ENCODE measurements at regions not wholly inside any gene's neighbourhood (a gene's known extent, or its start where the extent isn't known, plus 50 kb on each side); places are given as distances from the start of the nearest gene placed in this dataset.
"Not testable (repeated sequence)": the region's sequence is repeated elsewhere in the genome, so short reads cannot be mapped to it uniquely, and the experiment has no call there.

DNA sequence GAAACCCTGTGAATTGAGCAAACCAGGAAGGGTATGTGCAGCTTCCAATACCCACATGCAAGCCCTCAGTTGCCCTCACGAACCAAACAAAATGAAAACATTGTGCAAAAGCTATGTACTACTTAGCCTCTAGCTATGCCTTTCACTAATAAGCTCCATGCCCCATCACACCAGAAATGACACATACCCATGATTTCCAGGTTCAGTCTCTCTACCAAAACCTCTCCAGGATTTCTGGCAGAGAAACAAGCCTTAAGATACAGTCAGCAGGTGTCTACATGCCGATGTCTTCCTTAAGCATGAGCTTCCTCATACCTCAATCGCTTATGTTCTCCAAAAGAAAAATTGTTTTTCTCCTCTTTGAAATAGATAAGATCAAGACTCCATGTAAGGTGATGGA is 527.8 kb upstream of the AUTS2 start:
- DNase-seq, result no peak

- DNase-seq, result no peak
These were observed 521.7 kb upstream of the AUTS2 start for GRCh38 chr7:69076566-69076965.

GRCh38 chr7:69078997-69079769 is 519.1 kb upstream of the AUTS2 start:
- DNase-seq, result no peak

GRCh38 chr7:69087281-69087680 is 511.0 kb upstream of the AUTS2 start:
- DNase-seq, result not testable (repeated sequence)

DNA sequence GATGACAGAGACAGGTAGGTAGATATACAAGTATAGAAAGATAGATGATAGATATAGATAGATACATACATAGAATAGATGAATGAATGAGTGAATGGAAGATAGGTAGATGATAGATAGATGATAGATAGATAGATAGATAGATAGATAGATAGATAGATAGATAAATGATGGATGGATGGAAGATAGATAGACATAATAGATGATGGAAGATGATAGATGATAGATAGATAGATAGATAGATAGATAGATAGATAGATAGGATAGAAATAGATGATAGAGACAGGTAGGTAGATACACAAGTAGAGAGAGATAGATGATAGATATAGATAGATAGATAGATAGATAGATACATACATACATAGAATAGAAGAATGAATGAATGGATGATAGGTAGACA is 510.1 kb upstream of the AUTS2 start:
- no peak for DNase-seq

DNA sequence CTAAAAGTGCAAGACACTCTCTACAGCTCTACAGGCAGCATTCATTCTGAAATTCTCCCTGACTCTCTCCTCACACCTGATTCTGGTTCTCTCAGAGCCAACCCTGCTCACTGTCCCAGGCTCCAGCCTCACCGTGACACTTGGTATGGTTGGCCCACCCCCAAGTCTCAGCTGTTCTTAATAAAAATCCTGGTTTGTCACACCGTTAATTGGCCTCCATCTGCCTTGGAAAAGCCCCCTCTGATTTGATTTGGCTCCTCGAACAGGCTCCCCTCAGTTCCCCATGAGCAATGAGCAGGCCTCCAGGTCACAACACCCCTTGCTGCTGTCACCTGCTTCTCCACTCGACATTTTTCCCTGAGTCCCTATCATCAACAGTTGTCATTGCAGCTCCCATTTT is 507.3 kb upstream of the AUTS2 start:
- no peak for DNase-seq

DNA sequence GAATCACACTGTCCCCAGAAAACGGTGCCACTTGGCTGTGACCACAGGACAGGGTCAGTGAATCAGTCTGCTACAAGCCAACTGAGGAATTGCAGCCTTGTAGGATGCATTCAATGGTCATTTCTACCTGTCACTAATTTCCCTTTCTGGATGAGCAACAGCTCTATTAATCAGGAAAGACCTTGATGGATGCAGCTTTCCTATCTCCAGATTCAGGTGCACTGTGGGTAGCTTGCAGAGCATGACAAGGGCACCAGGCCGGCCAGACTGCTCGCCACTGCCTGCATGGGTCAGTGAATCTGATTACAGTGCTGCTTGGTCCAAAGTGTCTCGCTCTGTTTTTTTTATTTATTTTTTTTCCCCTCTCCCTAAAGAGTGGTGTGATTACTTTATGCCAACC is 506.8 kb upstream of the AUTS2 start:
- no peak for DNase-seq

- DNase-seq, result no peak
These were observed 503.1 kb upstream of the AUTS2 start for GRCh38 chr7:69095127-69095526.

GRCh38 chr7:69095649-69096048 is 502.6 kb upstream of the AUTS2 start:
- no peak for DNase-seq

- no peak for DNase-seq
These were observed 494.3 kb upstream of the AUTS2 start for GRCh38 chr7:69104023-69104422.

GRCh38 chr7:69105092-69105491 is 493.2 kb upstream of the AUTS2 start:
- DNase-seq, result no peak

DNA sequence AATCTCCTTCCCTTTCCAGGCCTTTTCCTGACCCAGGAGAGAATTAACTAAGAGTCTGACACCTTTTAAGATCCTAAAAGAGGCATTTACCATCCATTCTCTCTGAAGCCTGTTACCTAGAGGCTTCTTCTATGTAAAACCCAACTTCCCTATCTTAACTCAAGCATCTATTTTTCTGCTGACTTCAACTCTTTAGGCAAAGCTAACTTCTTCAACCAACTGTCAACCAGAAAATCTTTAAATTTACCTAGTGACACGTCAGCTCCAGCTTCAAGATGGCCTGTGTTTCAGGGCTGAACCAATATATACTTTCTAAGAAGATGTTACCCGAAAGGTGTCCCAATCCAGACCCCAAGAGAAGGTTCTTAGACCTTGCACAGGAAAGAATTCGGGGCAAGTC is 492.3 kb upstream of the AUTS2 start:
- no peak for DNase-seq

- DNase-seq, result not testable (repeated sequence)
These were observed 491.8 kb upstream of the AUTS2 start for GRCh38 chr7:69106449-69106848.

- not testable (repeated sequence) for DNase-seq
These were observed 491.3 kb upstream of the AUTS2 start for GRCh38 chr7:69106946-69107345.

DNA sequence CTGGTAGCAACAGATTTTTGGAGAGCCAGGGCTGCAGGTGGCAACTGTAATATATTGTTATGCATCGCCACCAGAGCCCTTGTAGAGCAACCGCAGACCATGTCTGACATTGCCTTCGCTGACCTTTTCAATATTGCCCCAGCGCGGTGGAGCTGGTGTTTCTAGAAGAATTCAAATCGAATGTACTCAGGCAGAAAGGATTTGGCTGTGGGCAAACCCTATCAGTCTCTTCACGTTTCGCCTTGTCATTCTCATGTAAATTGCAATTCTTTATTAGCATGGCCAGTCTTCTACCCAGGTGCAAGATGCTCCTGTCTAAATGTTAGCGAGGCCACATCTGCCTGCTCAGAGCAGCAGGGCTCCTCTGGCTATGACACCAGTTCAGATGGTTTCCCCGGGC is 490.2 kb upstream of the AUTS2 start:
- no peak for DNase-seq

- DNase-seq, result no peak
These were observed 489.0 kb upstream of the AUTS2 start for GRCh38 chr7:69109246-69109645.

GRCh38 chr7:69109879-69110278 is 488.4 kb upstream of the AUTS2 start:
- DNase-seq, result no peak

- no peak for DNase-seq
These were observed 487.7 kb upstream of the AUTS2 start for GRCh38 chr7:69110450-69111050.

DNA sequence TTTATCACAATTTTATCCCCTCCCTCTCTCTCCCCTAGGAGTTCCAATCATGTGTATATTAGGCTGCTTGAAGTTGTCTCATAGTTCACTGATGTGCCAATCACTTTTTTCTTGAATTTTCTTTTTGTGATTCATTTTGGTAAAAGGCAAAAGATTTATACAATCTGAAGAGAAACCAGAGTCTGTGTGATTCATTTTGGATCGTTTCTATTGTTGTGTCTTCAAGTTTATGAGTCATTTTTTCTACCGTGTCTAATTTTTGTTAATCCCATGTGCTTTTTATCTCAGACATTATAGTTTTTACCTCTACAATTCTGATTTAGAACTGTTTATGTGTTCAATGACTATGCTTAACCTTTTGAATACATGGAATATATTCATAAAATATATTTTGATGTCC is 483.9 kb upstream of the AUTS2 start:
- DNase-seq, result no peak

GRCh38 chr7:69115788-69116187 is 482.5 kb upstream of the AUTS2 start:
- DNase-seq, result no peak

DNA sequence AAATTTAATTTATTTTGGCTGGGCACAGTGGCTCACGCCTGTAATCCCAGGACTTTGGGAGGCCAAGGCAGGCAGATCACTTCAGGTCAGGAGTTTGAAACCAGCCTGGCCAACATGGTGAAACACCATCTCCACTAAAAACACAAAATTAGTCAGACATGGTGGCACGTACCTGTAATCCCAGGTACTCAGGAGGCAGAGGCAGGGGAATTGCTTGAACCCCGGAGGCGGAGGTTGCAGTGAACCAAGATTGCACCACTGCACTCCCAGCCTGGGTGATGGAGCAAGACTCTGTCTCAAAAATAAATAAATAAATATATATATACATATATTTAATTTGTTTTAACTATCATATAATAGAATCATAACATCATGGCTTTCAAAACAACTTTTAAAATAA is 482.1 kb upstream of the AUTS2 start:
- not testable (repeated sequence) for DNase-seq

DNA sequence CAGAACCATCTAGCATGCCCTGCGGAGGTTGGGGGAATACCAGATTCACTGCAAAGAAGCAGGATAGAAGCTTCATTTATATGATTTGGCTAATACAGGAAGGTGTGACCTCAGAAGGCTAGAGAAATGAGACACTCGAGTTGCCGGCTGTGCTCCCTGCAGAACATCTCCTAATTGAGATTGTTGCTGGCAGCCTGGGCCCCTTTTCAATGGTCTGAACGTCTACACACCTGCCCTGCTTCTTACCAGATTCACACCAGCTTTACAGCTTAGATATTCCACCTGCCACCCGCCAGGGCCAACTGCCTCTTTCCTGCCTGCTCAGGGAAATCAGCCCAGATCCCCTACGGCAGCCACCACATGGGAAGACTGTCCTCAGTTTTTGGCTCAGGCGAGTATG is 475.3 kb upstream of the AUTS2 start:
- no peak for DNase-seq

DNA sequence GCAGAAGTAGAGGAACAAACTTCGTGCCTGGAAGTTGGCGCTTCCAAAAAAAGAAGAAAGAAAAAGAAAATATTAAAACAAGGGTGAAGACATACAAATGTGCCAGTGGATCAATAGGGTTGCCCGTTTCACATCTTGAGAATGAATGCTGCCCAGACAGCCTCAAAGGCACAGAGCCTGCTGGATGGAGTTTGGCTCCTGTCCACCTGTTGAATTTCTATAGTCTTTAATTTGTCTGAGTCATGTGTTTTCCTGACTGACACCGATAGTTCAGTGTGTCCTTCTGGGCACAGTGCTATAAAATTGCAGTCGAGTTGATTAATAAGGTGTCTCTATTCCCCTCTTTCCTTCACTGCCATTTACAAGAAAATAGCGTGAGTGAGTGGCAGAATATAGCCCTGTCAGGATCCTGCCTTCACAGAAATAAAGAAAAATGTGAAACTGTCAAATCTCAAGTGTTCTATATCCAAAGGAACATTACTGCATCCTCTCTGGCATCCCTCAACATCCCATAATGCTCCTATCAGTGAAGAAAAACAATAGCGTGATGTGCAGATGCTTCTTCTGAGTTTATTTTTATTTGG is 471.3 kb upstream of the AUTS2 start:
- DNase-seq, result no peak

GRCh38 chr7:69129524-69129923 is 468.8 kb upstream of the AUTS2 start:
- no peak for DNase-seq

DNA sequence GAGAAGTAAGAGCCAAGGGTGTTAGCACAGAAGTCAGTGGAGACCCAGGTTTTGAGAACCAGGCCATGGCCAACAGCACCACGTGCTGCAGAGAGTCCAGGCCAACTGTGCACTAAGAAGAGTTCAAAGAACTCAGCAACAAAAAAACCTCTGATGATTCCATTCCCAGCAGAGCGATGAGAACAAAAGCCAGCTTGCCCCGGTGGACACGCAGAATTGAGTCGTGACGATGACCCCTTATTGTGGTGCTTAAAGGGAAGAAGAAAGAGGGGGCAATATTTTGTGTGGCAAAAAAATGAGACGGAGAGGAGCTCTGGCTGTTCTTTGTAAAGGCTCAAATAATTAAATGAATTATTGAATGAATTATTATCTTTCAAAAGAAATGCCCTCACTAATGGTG is 468.3 kb upstream of the AUTS2 start:
- no peak for DNase-seq
